ENCODE measurements at regions not wholly inside any gene's neighbourhood (a gene's known extent, or its start where the extent isn't known, plus 50 kb on each side); places are given as distances from the start of the nearest gene placed in this dataset.

- DNase-seq (ENCODE audit: low read depth) = no peak
- no peak for TF ChIP-seq CTCF (conservative IDR thresholded peaks at IDR 0.05; ENCODE audit: low read depth, low read length)
- H3K4me3 ChIP-seq (ENCODE audit: low read depth, low read length) = no peak overlapping the region
These were observed 282.6 kb downstream of the BMP7 start for GRCh38 chr20:56983813-56984212.

GRCh38 chr20:56985066-56985685 is 281.3 kb downstream of the BMP7 start:
- no peak overlapping the region for H3K4me3 ChIP-seq (ENCODE audit: low read depth, low read length)
- DNase-seq (ENCODE audit: low read depth) = peak; percentile 33
- no peak for TF ChIP-seq CTCF (conservative IDR thresholded peaks at IDR 0.05; ENCODE audit: low read depth, low read length)

GRCh38 chr20:56986476-56986875 is 280.0 kb downstream of the BMP7 start:
- DNase-seq (ENCODE audit: low read depth) = no peak
- H3K4me3 ChIP-seq (ENCODE audit: low read depth, low read length) = no peak overlapping the region
- TF ChIP-seq CTCF (conservative IDR thresholded peaks at IDR 0.05; ENCODE audit: low read depth, low read length) = no peak

GRCh38 chr20:56986931-56987720 is 279.3 kb downstream of the BMP7 start:
- no peak for TF ChIP-seq CTCF (conservative IDR thresholded peaks at IDR 0.05; ENCODE audit: low read depth, low read length)
- no peak overlapping the region for H3K4me3 ChIP-seq (ENCODE audit: low read depth, low read length)
- DNase-seq (ENCODE audit: low read depth) = peak; percentile 93

GRCh38 chr20:56987986-56988385 is 278.5 kb downstream of the BMP7 start:
- DNase-seq (ENCODE audit: low read depth) = peak; percentile 59
- no peak for TF ChIP-seq CTCF (conservative IDR thresholded peaks at IDR 0.05; ENCODE audit: low read depth, low read length)
- peak overlapping the region; percentile 34 for H3K4me3 ChIP-seq (ENCODE audit: low read depth, low read length)

- H3K4me3 ChIP-seq (ENCODE audit: low read depth, low read length) = peak overlapping the region; percentile 34
- TF ChIP-seq CTCF (conservative IDR thresholded peaks at IDR 0.05; ENCODE audit: low read depth, low read length) = no peak
- peak; percentile 54 for DNase-seq (ENCODE audit: low read depth)
These were observed 278.0 kb downstream of the BMP7 start for GRCh38 chr20:56988446-56988845.

- DNase-seq (ENCODE audit: low read depth) = peak; percentile 46
- no peak for TF ChIP-seq CTCF (conservative IDR thresholded peaks at IDR 0.05; ENCODE audit: low read depth, low read length)
- no peak overlapping the region for H3K4me3 ChIP-seq (ENCODE audit: low read depth, low read length)
These were observed 276.9 kb downstream of the BMP7 start for GRCh38 chr20:56989516-56989915.

Measured in choroid plexus epithelial cell (primary cell).